DMS53 (cell line): ENCODE measurements at regions not wholly inside any gene's neighbourhood (a gene's known extent, or its start where the extent isn't known, plus 50 kb on each side); places are given as distances from the start of the nearest gene placed in this dataset.

Source experiments
- DNase-seq: peaks from one replicate; lab custom pipeline; 2025; lab: John Stamatoyannopoulos, UW

GRCh38 chr4:125515016-125515415 lies 200.3 kb downstream of the FAT4 start:
- DNase-seq: no peak

- DNase-seq: no peak
Observed at GRCh38 chr4:125517831-125518230, 203.1 kb downstream of the FAT4 start.

GRCh38 chr4:125518281-125518680 lies 203.5 kb downstream of the FAT4 start:
- DNase-seq: no peak

- no peak for DNase-seq
Observed at GRCh38 chr4:125519371-125520146, 204.8 kb downstream of the FAT4 start.

GRCh38 chr4:125520258-125520990 lies 205.7 kb downstream of the FAT4 start:
- DNase-seq: no peak

GRCh38 chr4:125522588-125522987 lies 207.8 kb downstream of the FAT4 start:
- DNase-seq: no peak

GRCh38 chr4:125522992-125523391 lies 208.2 kb downstream of the FAT4 start:
- DNase-seq: peak; percentile 13

GRCh38 chr4:125526420-125526819 lies 211.7 kb downstream of the FAT4 start:
- DNase-seq: no peak

- no peak for DNase-seq
Observed at GRCh38 chr4:125527681-125528080, 212.9 kb downstream of the FAT4 start.

- no peak for DNase-seq
Observed at GRCh38 chr4:125529071-125529470, 214.3 kb downstream of the FAT4 start.

GRCh38 chr4:125538670-125539069 lies 223.9 kb downstream of the FAT4 start:
- no peak for DNase-seq

- DNase-seq: no peak
Observed at GRCh38 chr4:125539691-125540090, 224.9 kb downstream of the FAT4 start.

- DNase-seq: no peak
Observed at GRCh38 chr4:125541836-125542385, 227.2 kb downstream of the FAT4 start.

- no peak for DNase-seq
Observed at GRCh38 chr4:125546272-125546671, 231.5 kb downstream of the FAT4 start.

- no peak for DNase-seq
Observed at GRCh38 chr4:125547836-125548235, 233.1 kb downstream of the FAT4 start.

- DNase-seq: no peak
Observed at GRCh38 chr4:125550769-125551168, 236.0 kb downstream of the FAT4 start.

GRCh38 chr4:125551466-125551865 lies 236.7 kb downstream of the FAT4 start:
- no peak for DNase-seq

- no peak for DNase-seq
Observed at GRCh38 chr4:125551967-125552366, 237.2 kb downstream of the FAT4 start.

GRCh38 chr4:125572601-125573000 lies 257.8 kb downstream of the FAT4 start:
- DNase-seq: peak; percentile 40

- no peak for DNase-seq
Observed at GRCh38 chr4:125573368-125573767, 258.6 kb downstream of the FAT4 start.

- no peak for DNase-seq
Observed at GRCh38 chr4:125573786-125574185, 259.0 kb downstream of the FAT4 start.

- no peak for DNase-seq
Observed at GRCh38 chr4:125582302-125582701, 267.5 kb downstream of the FAT4 start.

GRCh38 chr4:125590158-125590557 lies 275.4 kb downstream of the FAT4 start:
- DNase-seq: no peak
